Caco-2 (cell line): ENCODE measurements at regions not wholly inside any gene's neighbourhood (a gene's known extent, or its start where the extent isn't known, plus 50 kb on each side); places are given as distances from the start of the nearest gene placed in this dataset.

Source experiments
- BruUV-seq: library from RNA; stranded (reverse); fragments of 400-500 nt; replicated peaks from 2 replicates; lab custom pipeline; 2021; lab: Mats Ljungman, UMichigan
- CTCF ChIA-PET: fragments of 300-600 bp; sonication (Branson Sonifier 250); formaldehyde crosslinking; loops from one replicate; lab custom pipeline; 2022; ENCODE audit warnings: antibody characterized with exemption; lab: Charles Lee
- POLR2A ChIA-PET: fragments of 300-600 bp; sonication (Branson Sonifier 250); formaldehyde crosslinking; loops from one replicate; lab custom pipeline; 2022; ENCODE audit warnings: antibody characterized with exemption; lab: Charles Lee
- DNase-seq, 2 experiments: peaks; one replicate each; pipeline versions ENCODE4 v3.0.0 to v3.0.0-alpha.2; 2020 to 2022
- H3K27me3 ChIP-seq: replicated peaks from 2 replicates; pipeline ENCODE4 v1.6.0; 2011; ENCODE audit warnings: low read length; ENCODE audit not compliant: control insufficient read depth, insufficient read depth
- H3K36me3 ChIP-seq: 2 replicates; pipeline ENCODE4 v1.5.1; 2011; ENCODE audit warnings: low read length; ENCODE audit not compliant: control insufficient read depth, insufficient read depth
- H3K4me1 ChIP-seq: fragments of 250-450 bp; sonication (Bioruptor Pico); 2 replicates; pipeline ENCODE4 v1.5.1; 2020; ENCODE audit warnings: mild to moderate bottlenecking
- H3K4me3 ChIP-seq: 2 replicates; pipeline ENCODE4 v1.5.1; 2011; ENCODE audit warnings: low read depth, mild to moderate bottlenecking, control low read depth, low read length
- H3K9me3 ChIP-seq: fragments of 250-450 bp; sonication (Bioruptor Pico); 2 replicates; pipeline ENCODE4 v1.5.1; 2020; ENCODE audit warnings: mild to moderate bottlenecking, moderate library complexity
- H3K27ac Mint-ChIP-seq: one replicate; pipeline ENCODE4 v1.8.0; 2022; ENCODE audit warnings: mixed read lengths; ENCODE audit not compliant: unreplicated experiment
- H3K27me3 Mint-ChIP-seq: one replicate; pipeline ENCODE4 v1.8.0; 2022; ENCODE audit warnings: mixed read lengths; ENCODE audit not compliant: insufficient read depth, unreplicated experiment
- H3K36me3 Mint-ChIP-seq: one replicate; pipeline ENCODE4 v1.8.0; 2022; ENCODE audit warnings: mild to moderate bottlenecking, mixed read lengths; ENCODE audit not compliant: insufficient read depth, unreplicated experiment
- H3K4me1 Mint-ChIP-seq: one replicate; pipeline ENCODE4 v1.8.0; 2022; ENCODE audit warnings: low read depth, mixed read lengths; ENCODE audit not compliant: unreplicated experiment
- H3K4me3 Mint-ChIP-seq: one replicate; pipeline ENCODE4 v1.8.0; 2022; ENCODE audit warnings: mild to moderate bottlenecking, moderate library complexity, mixed read lengths; ENCODE audit not compliant: unreplicated experiment
- H3K9me3 Mint-ChIP-seq: one replicate; pipeline ENCODE4 v1.8.0; 2022; ENCODE audit warnings: mixed read lengths; ENCODE audit not compliant: unreplicated experiment
- intact Hi-C: fragments of 100-400 bp; cut with micrococcal nuclease; formaldehyde crosslinking; loops from one replicate; pipeline ENCODE4 v1.10.0; 2022; ENCODE audit not compliant: unreplicated experiment
- TF ChIP-seq, protein P1 (sequence below), 2 experiments: fragments of 200-600 bp in 1 of 2; IDR thresholded peaks; 1 replicate in 1 of 2; 2 replicates in 1 of 2; pipeline versions ENCODE4 v1.5.1 to v1.8.0; 2011 to 2022; ENCODE audit warnings: antibody characterized with exemption in 1 of 2, control low read depth in 1 of 2, inconsistent platforms in 1 of 2, low read depth in 1 of 2, low read length in 1 of 2, mild to moderate bottlenecking in 1 of 2, moderate library complexity in 1 of 2; ENCODE audit not compliant: insufficient read depth in 1 of 2, severe bottlenecking in 1 of 2, unreplicated experiment in 1 of 2

GRCh38 chr5:133712562-133712961 lies 100.2 kb upstream of the FSTL4 start:
- BruUV-seq: no TSS peak
- TF ChIP-seq, protein P1, sequence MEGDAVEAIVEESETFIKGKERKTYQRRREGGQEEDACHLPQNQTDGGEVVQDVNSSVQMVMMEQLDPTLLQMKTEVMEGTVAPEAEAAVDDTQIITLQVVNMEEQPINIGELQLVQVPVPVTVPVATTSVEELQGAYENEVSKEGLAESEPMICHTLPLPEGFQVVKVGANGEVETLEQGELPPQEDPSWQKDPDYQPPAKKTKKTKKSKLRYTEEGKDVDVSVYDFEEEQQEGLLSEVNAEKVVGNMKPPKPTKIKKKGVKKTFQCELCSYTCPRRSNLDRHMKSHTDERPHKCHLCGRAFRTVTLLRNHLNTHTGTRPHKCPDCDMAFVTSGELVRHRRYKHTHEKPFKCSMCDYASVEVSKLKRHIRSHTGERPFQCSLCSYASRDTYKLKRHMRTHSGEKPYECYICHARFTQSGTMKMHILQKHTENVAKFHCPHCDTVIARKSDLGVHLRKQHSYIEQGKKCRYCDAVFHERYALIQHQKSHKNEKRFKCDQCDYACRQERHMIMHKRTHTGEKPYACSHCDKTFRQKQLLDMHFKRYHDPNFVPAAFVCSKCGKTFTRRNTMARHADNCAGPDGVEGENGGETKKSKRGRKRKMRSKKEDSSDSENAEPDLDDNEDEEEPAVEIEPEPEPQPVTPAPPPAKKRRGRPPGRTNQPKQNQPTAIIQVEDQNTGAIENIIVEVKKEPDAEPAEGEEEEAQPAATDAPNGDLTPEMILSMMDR (IDR thresholded peaks at IDR 0.05; ENCODE audit: insufficient read depth in 1 of 2, low read depth in 1 of 2, low read length in 1 of 2, severe bottlenecking in 1 of 2, unreplicated experiment in 1 of 2): no peak
- Histone ChIP-seq H3K4me1 (no peaks in the 10 kb centered on the region), H3K9me3 (no peaks in the 10 kb centered on the region), H3K4me3 (no peak overlapping the region), H3K27me3 (no peaks in the 10 kb centered on the region; the same call in none of the 2 replicates), H3K36me3 (no peaks in the 10 kb centered on the region)
- no peaks in the 10 kb centered on the region for H3K36me3 Mint-ChIP-seq
- ChIA-PET CTCF (no interaction called here), POLR2A (no interaction called here)
- intact Hi-C loops: no loop called here
- DNase-seq: no peak
- no peak overlapping the region for H3K27ac Mint-ChIP-seq
- peaks cover 19% of the 10 kb centered on the region for H3K27me3 Mint-ChIP-seq
- H3K4me1 Mint-ChIP-seq: no peaks in the 10 kb centered on the region
- H3K9me3 Mint-ChIP-seq: no peaks in the 10 kb centered on the region
- no peak overlapping the region for H3K4me3 Mint-ChIP-seq

DNA sequence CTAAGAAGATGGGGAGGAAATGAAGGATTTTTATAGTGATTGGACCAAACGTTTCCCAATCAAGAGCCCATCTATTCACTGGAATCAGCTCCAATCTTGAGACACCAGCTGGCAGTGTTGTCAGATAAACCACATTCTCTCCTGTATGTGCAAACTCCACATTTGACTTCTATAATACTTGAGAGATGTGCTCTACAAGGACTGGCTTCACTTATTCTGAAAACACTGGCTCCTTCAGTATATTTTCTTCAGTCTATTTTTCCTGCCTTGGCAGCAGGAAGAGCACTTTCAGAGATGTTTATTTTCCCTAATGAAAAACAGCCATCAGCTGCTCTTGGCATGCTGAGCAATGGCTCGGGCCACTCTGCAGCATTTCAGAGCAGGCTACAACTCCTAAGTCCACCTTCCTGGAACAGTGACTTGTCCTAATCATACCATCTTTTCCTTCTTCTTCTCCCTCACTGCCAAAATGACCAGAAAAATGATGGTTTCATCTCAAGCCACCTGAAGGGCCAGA lies 96.9 kb upstream of the FSTL4 start:
- no peaks in the 10 kb centered on the region for H3K9me3 Mint-ChIP-seq
- peaks cover 20% of the 10 kb centered on the region for H3K27me3 Mint-ChIP-seq
- no peaks in the 10 kb centered on the region for H3K36me3 ChIP-seq
- DNase-seq: no peak
- no peak overlapping the region for H3K4me3 Mint-ChIP-seq
- no peaks in the 10 kb centered on the region for H3K4me1 Mint-ChIP-seq
- no peaks in the 10 kb centered on the region for H3K9me3 ChIP-seq
- no TSS peak for BruUV-seq
- intact Hi-C loops: no loop called here
- no peak overlapping the region for H3K4me3 ChIP-seq
- H3K27ac Mint-ChIP-seq: no peak overlapping the region
- POLR2A ChIA-PET: no interaction called here
- CTCF ChIA-PET: interaction anchor here (0.9 kb wide), 1 partner anchor 161 kb away, joined by 3 read pairs; no protein-coding TSS in a partner anchor
- H3K4me1 ChIP-seq: no peaks in the 10 kb centered on the region
- TF ChIP-seq, protein P1 (IDR thresholded peaks at IDR 0.05; ENCODE audit: insufficient read depth in 1 of 2, low read depth in 1 of 2, low read length in 1 of 2, severe bottlenecking in 1 of 2, unreplicated experiment in 1 of 2): no peak
- no peaks in the 10 kb centered on the region for H3K36me3 Mint-ChIP-seq
- no peaks in the 10 kb centered on the region; the same call in 1 of the 2 replicates for H3K27me3 ChIP-seq

GRCh38 chr5:133708331-133708850 lies 96.0 kb upstream of the FSTL4 start:
- Histone ChIP-seq H3K27me3 (no peaks in the 10 kb centered on the region), H3K9me3 (no peaks in the 10 kb centered on the region), H3K4me3 (no peak overlapping the region), H3K4me1 (no peaks in the 10 kb centered on the region), H3K36me3 (no peaks in the 10 kb centered on the region)
- H3K4me1 Mint-ChIP-seq: no peaks in the 10 kb centered on the region
- ChIA-PET POLR2A (no interaction called here), CTCF (no interaction called here)
- H3K4me3 Mint-ChIP-seq: no peak overlapping the region
- H3K9me3 Mint-ChIP-seq: no peaks in the 10 kb centered on the region
- DNase-seq: no peak
- TF ChIP-seq, protein P1 (IDR thresholded peaks at IDR 0.05; ENCODE audit: insufficient read depth in 1 of 2, low read depth in 1 of 2, low read length in 1 of 2, severe bottlenecking in 1 of 2, unreplicated experiment in 1 of 2): no peak
- H3K27me3 Mint-ChIP-seq: peaks cover 19% of the 10 kb centered on the region
- no peaks in the 10 kb centered on the region for H3K36me3 Mint-ChIP-seq
- no TSS peak for BruUV-seq
- H3K27ac Mint-ChIP-seq: no peak overlapping the region
- intact Hi-C loops: no loop called here
